Progenitor cell of endocrine pancreas (in vitro differentiated cells): ENCODE measurements at regions not wholly inside any gene's neighbourhood (a gene's known extent, or its start where the extent isn't known, plus 50 kb on each side); places are given as distances from the start of the nearest gene placed in this dataset.
"Not testable (repeated sequence)": the region's sequence is repeated elsewhere in the genome, so short reads cannot be mapped to it uniquely, and the experiment has no call there.

ENCODE experiments used
- DNase-seq: peaks from one replicate; pipeline ENCODE4 v3.0.0; 2021; ENCODE audit warnings: low spot score; ENCODE audit not compliant: unreplicated experiment
- H3K27ac Mint-ChIP-seq: 2 replicates; pipeline ENCODE4 v1.8.0; 2021; ENCODE audit warnings: mild to moderate bottlenecking, moderate library complexity, mixed read lengths
- H3K27me3 Mint-ChIP-seq: 2 replicates; pipeline ENCODE4 v1.8.0; 2021; ENCODE audit warnings: mixed read lengths
- H3K36me3 Mint-ChIP-seq: 2 replicates; pipeline ENCODE4 v1.8.0; 2022; ENCODE audit warnings: mixed read lengths; ENCODE audit not compliant: insufficient read depth
- H3K4me1 Mint-ChIP-seq: 2 replicates; pipeline ENCODE4 v1.8.0; 2021; ENCODE audit warnings: low read depth, mixed read lengths
- H3K4me3 Mint-ChIP-seq: 2 replicates; pipeline ENCODE4 v1.8.0; 2021; ENCODE audit warnings: low read depth, mild to moderate bottlenecking, moderate library complexity, mixed read lengths
- H3K9me3 Mint-ChIP-seq: 2 replicates; pipeline ENCODE4 v1.8.0; 2021; ENCODE audit warnings: low read depth, mixed read lengths
- TF ChIP-seq, protein P1 (sequence below): fragments of 200-600 bp; sonication (generic); IDR thresholded peaks from one replicate; pipeline ENCODE4 v1.5.0; 2021; ENCODE audit warnings: antibody characterized with exemption, mild to moderate bottlenecking; ENCODE audit not compliant: unreplicated experiment

DNA sequence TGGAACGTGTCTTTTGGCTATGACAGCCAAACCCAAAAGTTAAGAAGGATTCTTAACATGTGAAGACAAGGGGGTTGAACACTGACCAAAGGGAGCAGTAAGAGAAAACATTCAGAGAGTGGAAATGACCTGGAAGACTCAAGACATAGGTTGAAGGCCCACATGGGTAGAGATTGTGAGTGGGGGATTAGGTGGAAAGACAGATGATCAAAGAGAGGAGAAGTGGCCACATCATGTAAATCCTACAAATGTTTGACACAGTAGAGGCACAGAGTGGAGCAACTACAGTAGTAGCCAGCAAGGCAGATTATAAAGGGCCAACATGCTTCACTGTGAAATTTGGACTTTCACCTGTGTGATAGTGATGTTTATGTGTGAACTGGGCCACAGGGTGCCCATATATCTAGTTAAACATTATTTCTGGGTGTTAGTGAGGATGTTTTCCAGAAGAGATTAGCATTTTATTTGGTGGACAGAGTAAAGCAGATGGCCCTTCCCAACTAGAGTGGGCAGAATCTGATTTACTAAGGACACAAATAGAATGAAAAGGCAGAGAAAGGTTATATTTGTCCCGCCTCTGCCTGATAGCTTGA, 559.3 kb downstream of the RAB28 start:
- no peaks in the 10 kb centered on the region for H3K27me3 Mint-ChIP-seq
- H3K36me3 Mint-ChIP-seq: no peaks in the 10 kb centered on the region
- TF ChIP-seq, protein P1, sequence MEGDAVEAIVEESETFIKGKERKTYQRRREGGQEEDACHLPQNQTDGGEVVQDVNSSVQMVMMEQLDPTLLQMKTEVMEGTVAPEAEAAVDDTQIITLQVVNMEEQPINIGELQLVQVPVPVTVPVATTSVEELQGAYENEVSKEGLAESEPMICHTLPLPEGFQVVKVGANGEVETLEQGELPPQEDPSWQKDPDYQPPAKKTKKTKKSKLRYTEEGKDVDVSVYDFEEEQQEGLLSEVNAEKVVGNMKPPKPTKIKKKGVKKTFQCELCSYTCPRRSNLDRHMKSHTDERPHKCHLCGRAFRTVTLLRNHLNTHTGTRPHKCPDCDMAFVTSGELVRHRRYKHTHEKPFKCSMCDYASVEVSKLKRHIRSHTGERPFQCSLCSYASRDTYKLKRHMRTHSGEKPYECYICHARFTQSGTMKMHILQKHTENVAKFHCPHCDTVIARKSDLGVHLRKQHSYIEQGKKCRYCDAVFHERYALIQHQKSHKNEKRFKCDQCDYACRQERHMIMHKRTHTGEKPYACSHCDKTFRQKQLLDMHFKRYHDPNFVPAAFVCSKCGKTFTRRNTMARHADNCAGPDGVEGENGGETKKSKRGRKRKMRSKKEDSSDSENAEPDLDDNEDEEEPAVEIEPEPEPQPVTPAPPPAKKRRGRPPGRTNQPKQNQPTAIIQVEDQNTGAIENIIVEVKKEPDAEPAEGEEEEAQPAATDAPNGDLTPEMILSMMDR: no peak
- peaks cover 2% of the 10 kb centered on the region for H3K9me3 Mint-ChIP-seq
- no peak overlapping the region for H3K27ac Mint-ChIP-seq
- peaks cover 7% of the 10 kb centered on the region for H3K4me1 Mint-ChIP-seq
- DNase-seq: no peak
- no peak overlapping the region for H3K4me3 Mint-ChIP-seq

GRCh38 chr4:12924253-12924652, 559.9 kb downstream of the RAB28 start:
- Mint-ChIP-seq H3K36me3 (no peaks in the 10 kb centered on the region), H3K4me3 (no peak overlapping the region), H3K4me1 (peaks cover 7% of the 10 kb centered on the region), H3K27me3 (no peaks in the 10 kb centered on the region), H3K27ac (no peak overlapping the region), H3K9me3 (no peaks in the 10 kb centered on the region)
- DNase-seq: no peak
- TF ChIP-seq, protein P1: no peak

DNA sequence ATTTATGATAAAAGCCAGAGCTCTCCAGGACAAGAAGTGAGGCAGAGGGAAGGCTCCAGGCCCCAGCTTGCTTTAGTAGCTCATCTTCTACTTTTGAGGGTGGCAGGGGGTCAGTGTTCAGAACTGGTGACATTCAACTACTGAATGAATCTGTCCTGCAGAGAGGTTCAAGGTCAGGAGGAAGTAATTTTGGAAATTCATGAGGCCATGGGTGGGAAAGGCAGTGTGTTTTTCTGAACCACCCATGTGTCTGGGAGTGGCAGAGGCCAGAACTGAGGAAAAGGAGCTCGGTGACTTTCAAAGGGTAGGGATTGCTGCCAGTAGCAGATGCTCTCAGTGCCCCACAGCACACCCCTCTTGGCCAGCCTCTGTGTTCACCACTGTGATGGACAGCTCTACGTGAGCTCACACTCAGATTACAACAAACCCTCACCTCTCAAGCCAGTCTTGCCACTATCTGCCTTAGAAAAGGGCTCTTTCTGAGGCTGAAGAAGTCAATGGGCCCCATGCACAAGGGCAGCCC, 571.2 kb downstream of the RAB28 start:
- no peak for DNase-seq
- TF ChIP-seq, protein P1: no peak

DNA sequence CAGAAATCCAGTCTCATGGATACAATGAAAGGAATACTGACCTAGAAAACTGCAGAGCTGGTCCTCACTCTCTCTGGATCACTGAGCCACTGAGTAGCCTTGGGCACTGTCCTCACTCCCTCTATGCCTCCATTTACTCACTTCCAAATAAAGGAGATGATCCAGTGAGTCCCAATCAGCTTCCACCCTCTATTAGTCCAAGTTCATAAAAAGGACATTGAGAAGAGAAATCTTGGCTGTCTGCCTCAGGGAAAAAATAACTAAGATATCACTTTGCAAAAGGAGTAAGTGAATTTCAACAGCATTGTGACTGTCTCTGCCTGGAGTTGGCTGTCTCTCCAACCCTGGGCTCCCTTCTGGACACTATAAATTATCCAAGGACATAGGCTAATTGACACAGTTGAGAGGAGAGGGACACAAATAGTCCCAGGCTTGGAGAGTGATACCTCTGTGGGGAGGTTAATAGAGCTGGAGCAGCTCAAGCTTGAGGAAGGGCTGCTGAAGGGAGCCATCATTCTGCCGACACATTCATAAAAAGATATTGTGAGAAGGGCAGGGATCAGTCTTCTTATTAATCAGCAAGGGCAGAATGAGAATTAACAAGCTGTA, 572.3 kb downstream of the RAB28 start:
- TF ChIP-seq, protein P1: no peak

More for the DNA sequence above, 571.2 kb downstream of the RAB28 start:
- Mint-ChIP-seq H3K4me3 (no peak overlapping the region), H3K27ac (peak overlapping the region; percentile 62), H3K27me3 (no peaks in the 10 kb centered on the region), H3K36me3 (no peaks in the 10 kb centered on the region), H3K9me3 (peaks cover 5% of the 10 kb centered on the region), H3K4me1 (no peaks in the 10 kb centered on the region)

GRCh38 chr4:12903640-12904039, 580.5 kb downstream of the RAB28 start:
- not testable (repeated sequence) for DNase-seq, H3K9me3 Mint-ChIP-seq, H3K4me1 Mint-ChIP-seq, H3K27me3 Mint-ChIP-seq, H3K4me3 Mint-ChIP-seq, H3K36me3 Mint-ChIP-seq, H3K27ac Mint-ChIP-seq

More for the DNA sequence above, 572.3 kb downstream of the RAB28 start:
- Mint-ChIP-seq H3K4me3 (no peak overlapping the region), H3K27ac (no peak overlapping the region), H3K4me1 (no peaks in the 10 kb centered on the region), H3K27me3 (no peaks in the 10 kb centered on the region), H3K9me3 (peaks cover 5% of the 10 kb centered on the region), H3K36me3 (no peaks in the 10 kb centered on the region)
- no peak for DNase-seq

- no peaks in the 10 kb centered on the region for H3K9me3 Mint-ChIP-seq
- H3K36me3 Mint-ChIP-seq: no peaks in the 10 kb centered on the region
- TF ChIP-seq, protein P1: no peak
- H3K27ac Mint-ChIP-seq: no peak overlapping the region
- DNase-seq: no peak
- no peaks in the 10 kb centered on the region for H3K4me1 Mint-ChIP-seq
- H3K4me3 Mint-ChIP-seq: no peak overlapping the region
- H3K27me3 Mint-ChIP-seq: no peaks in the 10 kb centered on the region
Observed at GRCh38 chr4:12902735-12903134, 581.4 kb downstream of the RAB28 start.
